GM12878 (cell line): ENCODE measurements at regions not wholly inside any gene's neighbourhood (a gene's known extent, or its start where the extent isn't known, plus 50 kb on each side); places are given as distances from the start of the nearest gene placed in this dataset.

Source experiments
- ATF7 ChIP-seq: fragments of 450-650 bp; IDR thresholded peaks from 2 replicates; pipeline ENCODE4 v1.6.1; 2016; ENCODE audit warnings: low read depth, mild to moderate bottlenecking
- BACH1 ChIP-seq: fragments of 450-650 bp; IDR thresholded peaks from 2 replicates; pipeline ENCODE4 v1.6.1; 2017; ENCODE audit warnings: mild to moderate bottlenecking, borderline replicate concordance
- E2F8 ChIP-seq: fragments of 450-650 bp; IDR thresholded peaks from 2 replicates; pipeline ENCODE4 v1.6.1; 2018; ENCODE audit warnings: mild to moderate bottlenecking, low read depth, moderate library complexity; ENCODE audit not compliant: partially characterized antibody
- EED ChIP-seq: sonication (generic); IDR thresholded peaks from 2 replicates; pipeline ENCODE4 v1.6.1; 2016; ENCODE audit warnings: antibody characterized with exemption, low read depth
- ELK1 ChIP-seq: IDR thresholded peaks from 2 replicates; pipeline ENCODE4 v1.6.1; 2012; ENCODE audit warnings: low read depth, low read length, improper control_type of control experiment
- EP300 ChIP-seq, 2 experiments: fragments of 150-350 bp in 1 of 2; IDR thresholded peaks; 2 replicates each; pipeline ENCODE4 v1.6.1; 2011 to 2012; ENCODE audit warnings: low read depth in 2 of 2, low read length in 2 of 2, borderline replicate concordance in 1 of 2, improper control_type of control experiment in 1 of 2, inconsistent platforms in 1 of 2; ENCODE audit not compliant: control insufficient read depth in 1 of 2
- ETV6 ChIP-seq, 2 experiments: fragments of 450-650 bp in 1 of 2; IDR thresholded peaks in 1 of 2; conservative IDR thresholded peaks in 1 of 2; 2 replicates each; pipeline ENCODE4 v1.6.1; 2014; ENCODE audit warnings: antibody characterized with exemption in 1 of 2, borderline replicate concordance in 1 of 2, low read depth in 1 of 2, mild to moderate bottlenecking in 1 of 2, moderate library complexity in 1 of 2
- IKZF1 ChIP-seq: fragments of 450-650 bp; conservative IDR thresholded peaks from 2 replicates; pipeline ENCODE4 v1.6.1; 2017; ENCODE audit warnings: antibody characterized with exemption, mild to moderate bottlenecking
- IRF3 ChIP-seq: fragments of 450-650 bp; IDR thresholded peaks from 2 replicates; pipeline ENCODE4 v1.6.1; 2014; ENCODE audit warnings: mild to moderate bottlenecking
- MTA2 ChIP-seq: fragments of 450-650 bp; IDR thresholded peaks from 2 replicates; pipeline ENCODE4 v1.6.1; 2016; ENCODE audit warnings: low read depth, mild to moderate bottlenecking, moderate library complexity
- PKNOX1 ChIP-seq: fragments of 450-650 bp; IDR thresholded peaks from 2 replicates; pipeline ENCODE4 v1.6.1; 2016; ENCODE audit warnings: mild to moderate bottlenecking
- POLR2AphosphoS2 ChIP-seq: IDR thresholded peaks from 2 replicates; pipeline ENCODE4 v1.6.1; 2011; ENCODE audit warnings: low read depth, mild to moderate bottlenecking, low read length, improper control_type of control experiment, moderate library complexity
- POU2F2 ChIP-seq: IDR thresholded peaks from 3 replicates; pipeline ENCODE4 v1.6.1; 2011; ENCODE audit warnings: low read depth, mild to moderate bottlenecking, low read length, borderline replicate concordance
- RB1 ChIP-seq: fragments of 450-650 bp; formaldehyde crosslinking; IDR thresholded peaks from 2 replicates; pipeline ENCODE4 v1.6.1; 2017; ENCODE audit warnings: mild to moderate bottlenecking, borderline replicate concordance
- RELA ChIP-seq: fragments of 450-650 bp; IDR thresholded peaks from 2 replicates; pipeline ENCODE4 v1.8.0; 2014; ENCODE audit warnings: borderline replicate concordance; ENCODE audit not compliant: partially characterized antibody
- SREBF1 ChIP-seq: IDR thresholded peaks from 2 replicates; pipeline ENCODE4 v1.6.1; 2012; ENCODE audit warnings: mild to moderate bottlenecking, low read length
- TCF7 ChIP-seq: IDR thresholded peaks from 2 replicates; pipeline ENCODE4 v1.6.1; 2014; ENCODE audit warnings: antibody characterized with exemption, borderline replicate concordance
- YBX1 ChIP-seq: fragments of 450-650 bp; IDR thresholded peaks from 2 replicates; pipeline ENCODE4 v1.6.1; 2016; ENCODE audit warnings: antibody characterized with exemption
- YY1 ChIP-seq: IDR thresholded peaks from 2 replicates; pipeline ENCODE4 v1.6.1; 2011; ENCODE audit warnings: low read depth, mild to moderate bottlenecking, low read length
- ZNF622 ChIP-seq: fragments of 450-650 bp; IDR thresholded peaks from 2 replicates; pipeline ENCODE4 v1.6.1; 2017; ENCODE audit warnings: mild to moderate bottlenecking, inconsistent platforms
- ZZZ3 ChIP-seq: IDR thresholded peaks from 2 replicates; pipeline ENCODE4 v1.6.1; 2011; ENCODE audit warnings: low read depth; ENCODE audit not compliant: control insufficient read depth, insufficient read length

- TF ChIP-seq IRF3 (no peak), ETV6 (conservative IDR thresholded peaks at IDR 0.05 in 1 of 2, IDR thresholded peaks at IDR 0.05 in 1 of 2; ENCODE audit: borderline replicate concordance in 1 of 2, low read depth in 1 of 2) (no peak), ATF7 (no peak), POU2F2 (peak; percentile 26; the same call in 1 of the 3 replicates), E2F8 (no peak), EED (peak; percentile 35), POLR2AphosphoS2 (no peak), RB1 (no peak), SREBF1 (no peak), PKNOX1 (0 out of 2 replicates have a peak, but pooled peaks have one; percentile 27), ZZZ3 (no peak), BACH1 (no peak), IKZF1 (0 out of 2 replicates have a peak, but pooled peaks have one; percentile 9), EP300 (IDR thresholded peaks at IDR 0.05; ENCODE audit: borderline replicate concordance in 1 of 2, control insufficient read depth in 1 of 2, low read depth in 2 of 2, low read length in 2 of 2) (0 out of 4 replicates have a peak, but pooled peaks of 1 of the 2 experiments have one; percentile 8), MTA2 (peak; percentile 36), YBX1 (no peak), YY1 (peak; percentile 45; the same call in 1 of the 2 replicates), ZNF622 (no peak), TCF7 (no peak), ELK1 (no peak), RELA (peak; percentile 27)
Observed at GRCh38 chr14:71607056-71607455, 325.2 kb upstream of the RGS6 start (continued).
